Activated T-helper 9 cell treated with anti-CD3 and anti-CD28 coated beads, Interleukin-2, amount 50 U/mL, for 16 hours (primary cell): ENCODE measurements at regions not wholly inside any gene's neighbourhood (a gene's known extent, or its start where the extent isn't known, plus 50 kb on each side); places are given as distances from the start of the nearest gene placed in this dataset.

Source experiments
- DNase-seq: peaks from one replicate; pipeline ENCODE4 v3.0.0-alpha.2; 2020; ENCODE audit warnings: low read depth

DNA sequence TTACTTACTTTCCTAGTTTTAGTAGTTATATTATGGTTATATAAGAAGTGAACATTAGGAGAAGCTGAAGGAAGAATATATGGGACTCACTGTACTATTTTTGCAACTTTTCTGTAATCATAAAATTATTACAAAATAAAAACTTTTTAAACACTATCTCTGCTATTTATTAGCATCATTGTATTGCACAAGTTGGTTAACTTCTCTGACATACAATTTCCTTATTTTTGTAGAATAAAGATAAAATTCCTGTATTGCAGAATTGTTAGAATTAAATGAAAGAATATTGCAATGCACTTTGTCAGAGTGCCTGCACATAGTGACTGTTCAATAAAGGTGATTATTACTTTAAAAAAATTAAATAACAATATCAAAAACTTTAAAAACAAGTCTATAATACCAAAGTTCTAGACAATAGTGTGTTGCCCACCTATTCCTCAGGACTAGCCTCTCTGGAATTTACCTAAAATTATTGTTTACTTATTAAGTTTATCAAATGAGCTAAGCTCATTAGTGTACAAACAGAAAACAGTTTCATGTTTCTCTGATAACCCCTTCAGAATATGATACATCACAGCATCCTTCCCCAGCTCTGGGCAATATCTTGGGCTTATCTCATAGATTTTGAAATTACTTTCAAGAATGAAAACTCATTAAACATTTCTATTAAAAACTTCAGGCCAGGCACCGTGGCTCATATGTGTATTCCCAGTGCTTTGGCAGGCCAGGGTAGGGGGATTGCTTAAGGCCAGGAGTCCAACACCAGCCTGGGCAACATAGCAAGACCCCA is 77.4 kb upstream of the TMPO start:
- no peak for DNase-seq

DNA sequence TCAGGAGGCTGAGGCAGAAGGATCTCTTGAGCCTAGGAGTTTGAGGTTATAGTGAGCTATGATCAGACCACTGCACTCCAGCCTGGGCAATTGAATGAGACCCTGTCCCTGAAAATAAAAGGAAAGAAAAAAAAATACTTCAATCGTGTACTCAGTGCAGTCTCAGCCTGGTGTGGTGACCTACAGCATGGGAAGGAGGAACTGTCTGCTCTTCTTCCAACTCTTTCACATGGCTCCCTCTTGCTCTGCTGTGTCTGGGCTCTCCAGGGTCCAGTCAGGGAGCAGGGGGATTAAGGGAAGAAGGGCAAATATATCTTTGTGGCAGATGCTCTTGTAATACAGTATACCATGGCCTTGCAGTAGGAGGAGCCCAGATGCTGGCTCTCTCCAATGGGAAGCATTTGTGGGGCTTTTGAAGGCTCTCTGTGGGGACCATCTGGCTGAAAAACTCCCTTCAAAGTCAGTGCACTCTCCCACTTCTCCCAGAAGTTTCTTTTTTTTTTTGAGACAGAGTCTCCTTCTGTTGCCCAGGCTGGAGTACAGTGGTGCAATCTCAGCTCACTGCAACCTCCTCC is 76.6 kb upstream of the TMPO start:
- no peak for DNase-seq

DNA sequence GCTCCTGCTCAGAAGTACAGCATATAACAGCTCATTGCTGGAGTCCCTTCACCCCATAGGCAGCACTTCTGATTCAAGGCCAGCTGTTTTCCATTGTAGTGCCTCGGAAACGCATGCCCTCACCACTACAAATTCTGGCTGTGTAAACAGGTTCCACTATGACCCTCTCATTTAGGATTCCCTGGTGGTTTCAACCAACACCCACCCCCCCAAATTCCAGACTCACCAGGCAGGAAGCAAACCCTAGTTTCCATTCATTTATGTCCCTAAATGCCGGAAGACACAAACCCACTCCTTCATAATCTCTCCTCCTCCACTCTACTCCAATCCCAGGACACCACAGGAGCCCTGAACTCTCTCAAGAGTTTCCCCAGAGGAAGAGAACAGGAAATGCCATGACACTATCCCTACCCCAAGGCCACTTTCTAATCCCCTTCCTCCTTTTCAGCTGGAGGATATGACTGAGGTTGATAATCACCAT is 75.9 kb upstream of the TMPO start:
- DNase-seq, result no peak

DNA sequence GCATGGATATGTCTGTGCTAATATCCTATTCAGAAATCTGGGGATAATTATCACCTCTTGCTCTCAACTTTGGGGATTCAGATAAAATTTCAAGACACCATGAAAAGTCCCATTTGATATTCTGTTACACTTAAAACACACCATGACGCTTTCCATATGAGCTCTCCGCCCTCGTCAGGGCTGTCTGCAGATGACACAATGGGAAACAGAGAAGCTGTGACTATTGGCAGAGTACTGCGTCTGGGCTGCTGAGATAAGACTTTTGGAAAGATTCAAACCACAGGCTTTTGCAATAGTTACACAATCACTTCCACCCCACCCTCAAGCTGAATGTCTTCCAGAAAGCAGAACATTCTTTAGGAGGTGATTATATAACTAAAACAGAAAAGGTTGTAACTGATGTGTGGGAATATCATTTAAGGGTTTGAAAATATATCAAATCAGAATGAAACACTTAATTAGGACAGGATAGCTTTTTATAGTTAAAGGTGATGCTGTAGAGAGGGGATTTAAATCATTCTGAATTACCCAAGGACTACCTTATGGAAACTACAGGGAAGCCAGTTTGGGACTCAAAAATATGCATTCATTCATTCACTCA is 75.3 kb upstream of the TMPO start:
- no peak for DNase-seq

DNA sequence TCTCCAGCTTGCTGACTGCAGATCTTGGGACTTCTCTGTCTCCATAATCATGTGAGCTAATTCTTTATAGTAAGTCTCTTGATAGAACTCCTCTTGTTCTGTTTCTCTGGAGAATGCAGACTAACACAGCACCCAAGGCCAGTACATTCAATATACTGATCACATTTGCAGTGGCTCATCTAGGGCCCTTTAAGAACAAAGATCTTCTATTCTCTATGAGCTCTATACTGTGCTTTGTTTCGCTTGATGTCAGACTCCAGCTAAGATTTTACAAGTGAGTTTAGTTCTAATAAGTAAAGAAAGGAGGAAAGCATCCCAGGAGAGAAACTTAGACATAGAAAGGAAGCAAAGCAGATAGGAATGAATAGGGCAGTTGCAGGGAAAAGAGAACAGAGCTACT is 69.3 kb upstream of the TMPO start:
- no peak for DNase-seq

DNA sequence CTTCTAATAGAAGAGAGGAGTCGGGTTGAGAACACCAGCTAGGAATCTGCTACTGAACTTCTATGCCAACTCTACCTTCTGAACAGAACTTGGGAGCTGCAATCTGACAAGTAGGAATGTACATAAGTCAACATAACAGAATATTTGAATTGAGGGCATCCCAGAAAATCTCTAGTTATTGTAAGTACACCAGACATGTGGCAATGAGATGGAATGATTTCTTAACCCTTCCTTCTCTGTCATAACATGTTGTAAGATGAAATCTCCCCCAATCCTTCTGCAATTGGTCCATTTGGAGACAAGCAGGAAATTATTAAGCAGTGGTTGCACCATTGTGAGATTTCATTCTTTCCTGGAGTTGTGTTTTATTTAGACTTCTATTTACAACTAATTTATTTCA is 68.7 kb upstream of the TMPO start:
- DNase-seq, result no peak

DNA sequence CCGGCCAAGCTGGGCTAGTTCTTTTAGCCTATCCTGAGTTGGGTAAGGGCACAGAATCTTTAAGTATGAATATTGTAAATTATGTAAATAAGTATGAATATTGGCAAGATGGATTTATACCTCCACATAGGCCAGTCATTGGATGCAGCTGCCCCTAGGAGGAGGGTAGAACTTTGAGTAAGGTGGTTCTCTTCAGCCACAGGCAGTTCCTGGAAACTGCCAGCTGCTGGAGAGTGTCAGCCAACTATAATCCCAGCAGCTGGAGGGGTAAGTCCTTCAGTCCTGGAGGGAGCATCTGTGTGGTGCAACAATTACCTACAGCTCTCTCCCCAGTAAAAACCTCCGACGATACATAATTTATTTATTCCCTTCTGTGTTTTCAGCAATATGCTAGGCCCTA is 65.8 kb upstream of the TMPO start:
- no peak for DNase-seq

DNA sequence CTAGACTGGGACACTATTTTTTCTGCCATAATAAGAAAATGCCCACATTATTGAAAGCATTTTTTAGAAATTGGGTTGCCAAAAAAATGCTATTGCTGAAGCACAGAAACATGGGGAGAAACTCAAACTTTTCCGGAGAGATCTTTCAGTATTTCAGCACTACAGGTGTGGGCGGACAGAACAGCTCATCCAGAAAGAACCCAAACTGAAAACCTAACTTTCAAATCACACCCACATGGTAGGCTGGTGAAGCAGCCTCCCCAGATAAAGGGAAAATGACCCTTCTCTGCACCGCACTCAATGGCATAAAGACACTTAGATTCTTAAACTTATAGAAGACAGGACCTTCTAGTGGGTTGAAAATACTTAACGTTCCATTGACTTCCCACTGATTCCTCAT is 62.3 kb upstream of the TMPO start:
- no peak for DNase-seq

DNA sequence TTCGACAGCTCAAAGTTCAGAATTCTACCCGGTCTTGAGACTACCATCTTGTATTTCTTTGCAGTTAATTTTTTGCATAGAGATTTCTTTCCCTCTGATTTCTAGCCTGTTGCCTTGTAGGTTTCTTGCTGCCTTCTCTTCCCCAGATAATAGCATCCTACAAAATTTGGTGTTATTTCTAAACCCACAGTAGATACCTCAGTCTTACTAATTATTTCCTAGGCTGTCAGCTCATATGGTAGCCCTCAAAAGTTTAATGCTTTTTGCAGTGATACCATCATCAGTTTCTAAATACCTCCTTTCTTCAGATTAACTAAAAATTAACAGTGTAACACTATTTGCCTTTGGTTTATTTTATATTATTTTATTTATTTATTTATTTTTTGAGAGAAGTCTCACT is 61.9 kb upstream of the TMPO start:
- no peak for DNase-seq

DNA sequence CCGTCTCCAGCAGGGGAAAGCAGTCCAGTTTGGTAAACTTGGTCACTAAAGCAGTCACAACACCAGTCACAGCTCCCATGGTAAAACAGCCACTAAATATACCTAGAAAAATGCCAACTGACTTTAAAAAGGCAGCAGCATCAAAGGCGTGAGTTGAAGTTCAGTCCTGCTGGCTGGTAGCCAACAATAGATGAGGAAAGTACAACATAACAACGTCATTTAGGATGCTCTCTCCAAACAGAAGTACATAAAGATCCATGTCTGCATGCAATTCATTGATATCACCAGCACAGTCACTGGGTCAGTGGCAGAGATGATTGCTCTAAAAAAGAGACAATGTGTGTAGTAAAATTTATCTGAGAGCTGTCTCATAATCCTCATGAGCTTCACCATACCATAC is 59.3 kb upstream of the TMPO start:
- DNase-seq, result no peak

DNA sequence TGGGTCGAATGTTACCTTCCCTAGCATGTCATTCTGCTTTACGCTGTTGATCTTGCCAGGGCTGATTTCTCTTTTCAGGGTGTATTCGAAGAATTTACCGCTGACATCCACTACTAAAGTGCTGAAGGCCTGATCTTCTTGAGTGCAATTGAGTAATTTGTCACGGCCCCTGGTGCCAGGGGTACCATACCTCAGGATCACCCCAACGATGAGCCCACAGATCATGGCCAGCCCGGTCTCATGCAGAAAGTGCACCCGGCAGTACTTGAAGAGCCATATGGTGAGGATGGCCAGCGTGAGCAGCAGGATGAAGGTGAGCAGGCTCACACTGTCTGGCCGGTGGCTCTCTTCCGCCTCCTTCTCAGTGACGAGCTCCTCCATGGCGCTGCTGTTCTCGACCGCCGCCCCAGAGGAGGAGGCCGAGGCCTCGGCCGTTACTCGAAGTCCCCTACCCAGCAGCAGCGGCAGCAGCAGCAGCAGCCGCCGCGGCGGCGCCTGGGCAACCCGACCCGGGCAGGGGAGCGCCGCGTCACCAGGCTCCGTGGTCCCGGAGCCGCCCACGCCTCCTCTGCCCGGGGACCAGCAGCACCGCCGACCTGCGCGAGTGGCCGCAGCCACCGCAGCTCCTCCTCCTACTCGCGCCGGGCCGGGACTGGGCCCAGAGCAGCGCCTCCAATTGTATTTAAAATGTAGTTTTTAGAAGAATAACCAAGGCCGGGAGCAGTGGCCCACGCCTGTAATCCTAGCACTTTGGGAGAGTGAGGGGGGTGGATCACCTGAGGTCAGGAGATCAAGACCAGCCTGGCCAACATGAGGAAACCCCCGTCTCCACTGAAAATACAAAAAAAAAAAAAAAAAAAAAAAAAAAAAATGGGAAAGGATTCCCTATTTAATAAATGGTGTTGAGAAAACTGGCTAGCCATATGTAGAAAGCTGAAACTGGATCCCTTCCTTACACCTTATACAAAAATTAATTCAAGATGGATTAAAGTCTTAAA is 58.5 kb upstream of the TMPO start:
- no peak for DNase-seq

DNA sequence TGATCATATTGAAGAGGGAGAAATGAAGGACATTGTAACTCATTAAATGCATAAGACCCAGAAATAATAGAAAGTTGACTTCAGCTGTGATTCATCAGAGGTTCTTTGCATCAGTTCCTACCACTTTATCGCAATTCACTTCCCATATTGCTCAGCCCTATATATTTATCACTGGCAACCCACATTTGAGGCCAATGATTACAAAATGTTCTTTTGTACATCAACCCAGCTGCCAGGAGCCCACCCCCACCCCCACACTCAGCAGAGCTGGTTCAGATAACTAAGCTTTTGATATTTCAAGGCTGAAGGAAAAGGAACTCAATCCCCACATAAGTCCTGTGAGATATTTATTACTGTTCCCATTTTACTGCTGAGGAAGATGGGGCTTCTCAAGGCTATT is 51.2 kb upstream of the TMPO start:
- DNase-seq, result no peak

DNA sequence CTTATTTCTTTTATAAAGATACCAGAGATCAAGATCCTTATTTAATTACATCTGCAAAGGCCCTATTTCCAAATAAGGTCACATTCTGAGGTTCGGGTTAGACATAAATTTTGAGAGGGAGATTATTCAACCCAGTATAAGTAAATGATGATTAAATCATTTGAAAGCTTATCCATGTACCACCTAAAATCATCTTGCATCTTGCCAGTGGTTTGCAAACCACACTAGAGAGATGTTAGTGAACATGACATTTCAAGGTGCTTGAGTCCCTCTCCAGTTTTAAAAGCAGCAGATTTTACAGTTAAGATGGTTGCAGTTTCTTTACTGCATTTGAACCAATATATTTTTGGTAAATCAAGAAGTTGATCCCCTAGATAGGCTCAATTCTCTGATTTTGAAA is 49.9 kb upstream of the TMPO start:
- DNase-seq, result no peak
